Upper lobe of left lung (tissue), 4 donors: ENCODE measurements at regions not wholly inside any gene's neighbourhood (a gene's known extent, or its start where the extent isn't known, plus 50 kb on each side); places are given as distances from the start of the nearest gene placed in this dataset.

Source experiments
- CTCF ChIP-seq, 6 experiments: fragments of 450-650 bp in 4 of 6; fragments of 200-600 bp in 2 of 6; sonication (generic) in 2 of 6; IDR thresholded peaks; one replicate each; pipeline ENCODE4 v1.5.1; 2016 to 2019; ENCODE audit warnings: antibody characterized with exemption in 6 of 6
- EP300 ChIP-seq, 4 donors: sonication (generic); formaldehyde crosslinking; IDR thresholded peaks; one replicate each; pipeline ENCODE4 v1.5.1; 2017; ENCODE audit warnings: antibody characterized with exemption in 4 of 4, control low read depth in 2 of 4
- POLR2AphosphoS5 ChIP-seq, 2 donors: sonication (generic); formaldehyde crosslinking; IDR thresholded peaks; one replicate each; pipeline ENCODE4 v1.5.1; 2017; ENCODE audit warnings: antibody characterized with exemption in 2 of 2

GRCh38 chr20:30505566-30505965, 751.9 kb upstream of the DEFB115 start:
- no peak for TF ChIP-seq POLR2AphosphoS5 (IDR thresholded peaks at IDR 0.05)
- no peak for TF ChIP-seq CTCF (IDR thresholded peaks at IDR 0.05)
- no peak for TF ChIP-seq EP300 (IDR thresholded peaks at IDR 0.05)
